NCI-H2029 (cell line): ENCODE measurements at regions not wholly inside any gene's neighbourhood (a gene's known extent, or its start where the extent isn't known, plus 50 kb on each side); places are given as distances from the start of the nearest gene placed in this dataset.

Source experiments
- DNase-seq: peaks from one replicate; lab custom pipeline; 2025; lab: John Stamatoyannopoulos, UW

DNA sequence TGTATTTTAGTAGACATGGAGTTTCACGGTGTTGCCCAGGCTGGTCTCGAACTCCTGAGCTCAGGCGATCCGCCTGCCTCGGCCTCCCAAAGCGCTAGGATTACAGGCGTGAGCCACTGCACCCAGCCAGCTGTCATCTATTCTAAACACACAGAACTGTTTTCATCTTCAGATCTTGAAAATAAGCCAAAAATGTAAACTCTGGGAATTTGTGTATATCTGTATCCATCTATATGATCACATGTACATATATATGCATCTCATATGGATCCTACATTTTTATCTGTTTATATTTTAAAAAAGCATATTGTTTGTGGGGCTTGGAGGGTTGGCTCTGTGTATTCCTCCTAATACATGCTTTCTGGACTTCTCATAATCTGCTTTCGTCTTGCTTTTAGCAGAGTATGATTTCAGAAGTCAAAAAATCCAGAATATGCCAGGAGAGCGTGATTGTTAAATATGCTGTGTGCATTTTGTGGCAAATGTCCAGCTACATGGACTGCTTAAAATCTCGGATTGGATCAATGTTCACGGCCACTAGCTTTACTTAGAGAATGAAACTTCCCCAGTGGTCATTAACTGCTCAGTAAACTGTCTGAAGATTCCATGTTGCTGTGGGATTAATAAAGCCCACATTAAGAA, 274.4 kb upstream of the IRX1 start:
- DNase-seq: no peak

DNA sequence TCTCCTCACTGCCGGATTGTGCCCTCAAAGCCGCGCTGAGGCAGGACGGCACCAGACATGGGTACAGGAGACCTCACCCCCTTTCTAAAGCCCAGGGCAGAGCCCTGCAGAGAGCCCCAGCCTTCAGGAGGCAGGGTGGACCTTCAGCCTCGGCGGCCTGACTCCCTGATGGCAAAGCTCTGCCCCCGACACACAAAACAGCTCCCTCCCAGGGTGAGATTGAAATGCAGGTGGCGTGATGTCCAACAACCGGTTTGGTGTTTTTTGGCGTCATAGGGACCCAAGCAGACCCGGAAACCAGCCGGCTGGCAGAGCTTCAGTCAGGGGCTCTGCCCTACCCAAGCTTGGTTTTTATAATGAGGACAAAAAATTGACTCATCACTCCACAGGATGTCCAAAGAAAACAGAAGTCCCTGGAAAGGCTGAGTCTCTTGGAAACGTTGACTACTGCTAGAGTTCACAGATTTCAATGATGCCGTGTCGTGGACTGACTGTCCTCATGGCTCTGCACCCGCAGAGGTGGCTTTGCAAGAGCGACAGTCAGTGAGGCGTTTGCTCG, 275.2 kb upstream of the IRX1 start:
- no peak for DNase-seq

DNA sequence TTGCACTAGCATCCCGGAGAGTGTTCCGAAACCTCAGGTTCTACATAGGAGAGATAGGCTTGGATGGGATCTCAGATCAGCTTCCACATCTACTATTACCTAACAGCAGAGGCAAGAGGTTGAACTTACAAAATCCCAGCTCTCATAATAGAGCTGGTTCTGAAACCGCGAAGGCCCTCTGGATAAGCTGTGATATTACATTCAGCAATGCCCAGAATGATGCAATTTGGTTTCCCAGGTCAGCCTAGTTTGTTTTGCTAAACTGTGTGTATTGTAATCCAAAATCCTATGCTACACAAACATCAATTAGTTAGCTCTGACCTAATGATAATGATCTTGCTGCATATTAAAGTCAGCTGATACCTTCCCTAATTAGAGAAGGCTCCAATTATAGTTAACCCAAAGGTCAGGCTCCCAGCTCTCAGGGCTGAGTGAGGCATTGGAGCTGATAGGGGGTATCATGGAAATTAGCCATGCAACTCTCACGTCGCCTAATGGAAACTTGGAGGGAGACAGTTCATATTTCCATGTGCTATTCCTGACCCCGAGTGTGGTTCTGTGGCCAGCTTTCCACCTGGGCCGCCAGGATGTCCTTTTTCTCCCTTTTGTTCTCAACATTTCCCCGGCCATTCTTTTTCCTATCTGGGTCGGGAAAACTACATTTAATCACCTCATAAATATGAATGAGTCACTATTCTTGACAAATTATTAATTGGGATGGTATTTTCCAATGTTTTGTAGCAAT, 278.4 kb upstream of the IRX1 start:
- no peak for DNase-seq

DNA sequence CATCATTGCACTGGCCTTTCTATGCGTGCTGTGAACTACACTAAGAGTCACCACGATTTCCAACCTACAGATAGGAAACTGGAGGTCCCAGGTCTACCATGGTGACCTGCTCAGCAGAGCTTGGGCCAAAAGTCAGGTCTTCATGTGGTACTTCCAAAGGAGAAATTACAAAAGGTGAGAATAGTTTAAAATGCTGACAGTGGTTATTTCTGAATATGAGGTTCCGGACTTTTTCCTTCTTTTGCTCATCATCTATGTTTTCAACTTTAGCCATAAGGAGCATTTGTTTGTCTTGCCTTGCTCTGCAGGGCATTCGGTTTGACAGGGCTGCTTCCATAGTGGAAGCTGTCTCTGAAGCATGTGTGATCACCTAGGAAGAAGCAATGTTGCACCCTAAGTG, 282.1 kb upstream of the IRX1 start:
- no peak for DNase-seq

- DNase-seq: no peak
Observed at GRCh38 chr5:3312299-3312698, 283.3 kb upstream of the IRX1 start.

- no peak for DNase-seq
Observed at GRCh38 chr5:3311433-3311832, 284.2 kb upstream of the IRX1 start.

DNA sequence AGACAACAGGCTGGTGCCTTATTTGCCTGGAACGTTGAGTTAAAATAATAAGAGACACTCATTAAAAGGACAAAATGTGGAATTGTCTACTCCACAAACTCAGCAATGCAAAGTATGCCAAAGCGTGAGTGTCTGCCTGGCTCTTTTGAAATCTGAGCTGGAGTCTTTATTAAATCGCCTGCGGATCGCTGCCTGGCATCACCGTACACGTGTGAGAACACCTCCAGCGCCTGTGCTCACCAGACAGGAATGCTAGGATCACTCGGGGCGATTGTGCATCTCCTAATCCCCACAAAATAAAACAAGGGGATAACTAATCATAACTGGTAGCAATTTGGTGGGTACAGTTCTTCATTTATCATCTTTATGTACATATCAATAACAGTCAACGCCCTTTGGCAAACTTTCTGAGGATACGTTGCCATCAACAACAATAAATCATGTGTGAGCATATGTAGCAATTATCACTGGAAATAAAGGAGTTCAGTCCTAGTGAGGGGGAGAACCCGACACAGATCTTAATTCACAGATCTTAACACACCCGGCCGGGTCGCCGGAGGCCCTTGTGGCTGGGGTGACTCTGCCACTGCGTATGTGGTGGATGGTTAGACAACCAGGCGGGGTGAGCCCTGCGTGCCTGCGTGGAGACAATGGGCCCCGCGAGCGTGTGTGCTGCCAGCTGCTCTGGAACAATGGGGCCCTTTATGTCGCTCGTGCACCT, 284.9 kb upstream of the IRX1 start:
- DNase-seq: no peak

DNA sequence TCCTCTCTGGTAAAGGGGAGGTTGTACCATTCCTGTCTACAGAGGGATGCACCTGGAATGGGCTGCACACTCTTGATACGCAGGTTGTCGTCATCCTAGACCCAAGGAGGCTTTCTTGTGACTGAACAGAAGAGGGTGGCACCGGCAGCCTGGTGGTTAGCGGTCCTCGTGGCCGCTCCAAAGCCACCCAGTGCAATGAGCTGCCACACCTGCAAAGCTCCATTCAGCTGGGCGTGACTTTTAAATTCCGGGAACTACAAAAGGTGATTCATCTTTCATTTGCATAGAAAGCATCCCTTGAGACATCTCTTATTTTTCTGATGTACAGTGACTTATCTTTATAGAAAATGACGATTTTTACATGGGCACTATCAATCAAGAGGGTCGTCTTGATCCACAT, 286.1 kb upstream of the IRX1 start:
- no peak for DNase-seq

DNA sequence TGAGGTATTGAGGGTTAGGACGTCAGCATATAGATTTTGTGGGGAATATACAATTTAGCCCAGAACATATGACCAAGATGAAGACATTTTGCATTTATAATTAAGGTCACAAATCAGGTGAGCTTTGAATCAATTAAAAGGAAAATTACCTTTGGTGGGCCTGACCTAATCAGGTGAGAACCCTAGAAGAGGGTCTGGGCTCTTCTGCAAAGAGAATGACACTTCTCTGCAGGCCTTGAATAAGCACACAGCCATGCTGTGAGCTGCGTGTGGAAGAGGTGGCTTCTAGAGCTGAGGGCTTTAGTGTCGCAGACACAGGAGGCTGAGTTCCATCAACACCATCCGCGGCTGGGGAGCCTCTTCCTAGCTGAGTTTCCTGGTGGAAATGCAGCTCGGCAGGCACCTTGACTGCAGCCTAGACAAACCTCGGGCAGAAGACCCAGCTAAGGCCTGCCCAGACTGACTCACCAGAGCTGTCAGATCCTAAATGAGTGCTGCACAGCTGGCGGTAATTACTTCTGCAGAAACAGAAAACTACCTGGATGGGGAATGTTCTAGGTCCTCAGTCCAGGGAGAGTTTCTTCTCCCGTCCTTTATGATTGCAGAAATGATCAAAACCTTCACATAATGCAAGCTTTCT, 287.5 kb upstream of the IRX1 start:
- DNase-seq: no peak

- DNase-seq: no peak
Observed at GRCh38 chr5:3305432-3305831, 290.2 kb upstream of the IRX1 start.

GRCh38 chr5:3304346-3304745, 291.3 kb upstream of the IRX1 start:
- no peak for DNase-seq

DNA sequence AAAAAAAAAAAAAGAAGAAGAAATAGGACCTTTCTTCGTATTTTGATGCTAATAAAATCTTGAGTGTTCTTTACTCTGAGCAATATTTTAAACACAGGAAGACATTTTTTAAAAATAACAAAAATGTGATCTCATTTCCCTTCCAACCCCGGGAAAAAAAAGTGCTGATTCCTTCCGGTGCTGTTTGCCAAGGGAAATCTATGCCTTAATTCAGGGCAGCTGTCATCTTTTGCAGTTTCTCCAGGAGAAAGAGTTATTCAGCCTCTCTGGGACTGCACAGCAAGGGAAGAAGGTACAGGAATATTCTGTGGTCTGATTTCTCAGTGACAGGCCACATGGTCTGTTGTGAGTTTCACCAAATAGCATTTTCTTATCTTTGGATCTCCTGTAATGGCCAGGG, 291.9 kb upstream of the IRX1 start:
- no peak for DNase-seq

DNA sequence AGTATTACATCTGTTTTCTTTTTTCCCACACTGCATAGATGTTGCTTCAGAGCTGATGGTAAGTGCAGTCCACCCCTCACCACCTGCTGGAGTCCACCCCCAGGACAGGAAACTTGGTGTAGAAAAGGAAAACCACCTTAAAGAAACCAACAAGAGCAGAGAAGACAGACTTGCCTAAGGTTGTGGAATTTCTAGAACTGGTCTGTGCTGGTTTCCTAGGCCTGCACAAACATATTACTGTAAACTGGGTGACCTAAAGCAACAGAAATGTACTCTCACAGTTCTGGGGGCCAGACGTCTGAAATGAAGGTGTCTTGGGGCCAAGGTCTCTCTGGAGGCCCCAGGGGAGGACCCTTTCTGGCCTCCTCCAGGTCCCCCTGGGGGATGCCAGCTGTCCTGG, 293.4 kb upstream of the IRX1 start:
- no peak for DNase-seq

GRCh38 chr5:3301306-3301705, 294.3 kb upstream of the IRX1 start:
- no peak for DNase-seq

DNA sequence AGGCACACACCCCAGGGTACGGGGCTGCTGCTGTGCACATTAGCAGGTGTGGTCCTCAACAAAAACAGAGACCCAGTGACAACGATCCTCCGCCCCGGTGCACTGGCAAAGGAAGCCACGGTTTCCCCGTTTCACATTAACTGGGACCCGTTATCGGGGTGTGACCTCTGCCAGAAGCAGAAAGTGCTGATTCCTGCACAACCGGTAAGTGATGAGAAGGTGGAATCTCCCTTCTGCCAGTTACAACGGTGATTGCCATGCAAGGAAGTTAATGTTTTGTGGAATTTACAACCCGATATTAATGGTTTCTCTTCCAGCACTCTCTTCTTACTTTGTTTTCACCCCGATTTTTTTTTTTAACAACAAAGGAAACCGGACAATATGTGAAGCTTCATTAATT, 294.9 kb upstream of the IRX1 start:
- DNase-seq: no peak

DNA sequence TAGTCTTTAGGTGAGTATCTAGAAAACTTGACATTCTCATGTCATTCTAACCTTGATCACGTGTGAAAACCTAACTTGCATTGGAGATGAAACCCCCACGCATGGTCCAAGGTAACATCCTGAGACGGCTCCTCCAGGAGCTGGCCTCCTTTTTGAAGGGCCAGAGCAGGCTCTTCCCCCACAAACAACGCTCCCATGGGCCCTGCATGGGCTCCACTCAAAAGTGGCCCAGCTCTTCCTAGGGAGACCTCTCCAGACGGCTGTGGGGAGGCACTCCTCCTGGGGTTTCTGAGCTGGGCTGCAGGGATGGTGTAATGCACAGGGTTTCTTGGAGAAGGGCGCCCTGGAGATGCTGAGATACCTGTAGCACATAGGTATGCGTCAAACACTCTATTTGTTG, 296.2 kb upstream of the IRX1 start:
- no peak for DNase-seq

DNA sequence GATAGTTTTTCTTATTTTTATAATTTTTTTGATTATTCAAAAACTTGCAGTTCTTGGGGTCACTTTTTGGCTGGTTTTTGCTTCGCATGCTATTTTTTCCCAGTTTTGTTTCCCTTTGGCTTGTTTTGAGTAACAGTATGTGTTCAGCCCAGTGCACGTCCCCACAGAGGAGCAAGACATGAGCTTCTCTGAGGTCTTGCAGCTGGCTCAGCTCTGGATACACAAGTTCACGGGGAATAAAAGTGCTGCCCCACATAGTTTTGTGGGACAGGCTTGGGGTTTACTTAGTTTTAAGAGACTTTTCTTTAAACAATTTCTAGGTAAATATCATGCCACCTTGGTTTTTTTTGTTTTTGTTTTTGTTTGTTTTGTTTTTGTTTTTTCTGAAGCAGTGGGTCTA, 297.8 kb upstream of the IRX1 start:
- DNase-seq: no peak

- DNase-seq: no peak
Observed at GRCh38 chr5:3288325-3288724, 307.3 kb upstream of the IRX1 start.

GRCh38 chr5:3287516-3287915, 308.1 kb upstream of the IRX1 start:
- no peak for DNase-seq

DNA sequence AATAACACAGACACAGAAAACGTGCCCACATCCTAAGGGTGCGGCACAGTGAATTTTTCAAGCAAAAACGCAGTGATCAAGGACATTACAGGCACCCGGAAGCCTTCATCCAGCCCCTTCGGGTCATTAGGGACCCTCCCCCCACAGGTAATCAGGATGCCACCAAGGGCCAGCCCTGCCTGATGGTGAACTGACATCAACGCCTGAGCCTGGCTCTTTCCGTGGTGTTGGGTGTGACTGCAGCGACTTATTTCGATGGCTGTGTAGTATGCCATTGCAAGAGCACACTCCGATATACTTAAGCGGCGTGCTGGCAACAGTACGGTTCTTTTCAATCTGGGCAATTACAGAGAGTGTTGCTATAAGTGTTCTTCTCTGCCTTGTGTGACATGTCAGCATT, 310.0 kb upstream of the IRX1 start:
- no peak for DNase-seq

DNA sequence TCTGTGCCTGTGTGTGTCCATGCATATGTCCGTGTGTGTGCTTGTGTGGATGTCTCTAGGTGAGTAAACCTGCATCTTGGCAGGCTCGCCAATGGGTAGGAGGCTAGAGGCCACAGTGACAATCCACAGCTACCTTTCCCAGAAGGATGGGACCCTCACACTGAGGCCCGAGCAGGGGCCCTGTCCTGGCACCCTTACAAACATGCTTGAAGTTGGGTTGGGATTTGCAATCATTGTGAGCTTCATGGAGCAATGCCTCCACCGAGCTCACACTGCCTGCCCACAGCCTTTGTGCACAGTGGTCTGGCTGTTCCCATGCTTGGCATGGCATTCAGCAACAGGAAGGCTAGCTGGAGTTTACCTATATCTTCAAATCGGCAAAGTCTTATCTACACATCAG, 311.1 kb upstream of the IRX1 start:
- no peak for DNase-seq

DNA sequence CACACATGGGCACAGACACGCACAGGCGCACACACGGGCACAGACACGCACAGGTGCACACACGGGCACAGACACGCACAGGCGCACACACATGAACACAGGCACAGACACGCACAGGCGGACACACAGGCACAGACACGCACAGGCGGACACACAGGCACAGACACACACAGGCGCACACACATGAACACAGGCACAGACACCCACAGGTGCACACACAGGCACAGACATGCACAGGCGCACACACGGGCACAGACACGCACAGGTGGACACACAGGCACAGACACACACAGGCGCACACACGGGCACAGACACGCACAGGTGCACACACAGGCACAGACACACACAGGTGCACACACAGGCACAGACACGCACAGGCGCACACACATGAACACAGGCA, 312.8 kb upstream of the IRX1 start:
- DNase-seq: no peak

DNA sequence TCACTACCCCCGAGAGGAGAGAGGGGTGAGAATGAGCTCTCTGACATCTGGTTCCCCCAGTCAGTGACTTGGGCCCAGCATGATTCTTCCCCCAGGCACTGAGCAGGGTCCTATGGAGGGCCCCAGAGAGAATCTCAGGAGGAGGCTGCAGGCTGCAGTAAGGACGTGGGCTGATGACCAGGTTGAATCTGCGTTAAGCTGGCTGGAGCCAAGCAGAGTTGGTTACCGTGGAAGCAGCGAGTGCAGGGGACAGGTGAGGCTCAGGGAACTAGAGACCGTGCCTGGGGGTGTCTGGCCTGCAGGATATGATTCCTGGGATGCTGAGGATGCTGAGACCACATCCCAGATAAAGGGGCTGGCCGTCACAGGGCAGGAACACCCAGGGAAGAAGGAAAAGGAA, 314.3 kb upstream of the IRX1 start:
- no peak for DNase-seq
